Spleen (tissue), 7 donors: ENCODE measurements at regions not wholly inside any gene's neighbourhood (a gene's known extent, or its start where the extent isn't known, plus 50 kb on each side); places are given as distances from the start of the nearest gene placed in this dataset.

ENCODE experiments used
- POLR2AphosphoS5 ChIP-seq, 3 donors: sonication (generic); formaldehyde crosslinking; IDR thresholded peaks; one replicate each; pipeline ENCODE4 v1.5.1; 2017; ENCODE audit warnings: antibody characterized with exemption in 3 of 3
- TF ChIP-seq, protein P1 (sequence below), 11 experiments: fragments of 200-600 bp in 7 of 11; fragments of 450-650 bp in 4 of 11; sonication (generic) in 4 of 11; IDR thresholded peaks in 8 of 11; conservative IDR thresholded peaks in 3 of 11; 1 replicate in 7 of 11; 2 replicates in 4 of 11; pipeline versions ENCODE4 v1.4.0 to v1.8.0; 2016 to 2021; ENCODE audit warnings: antibody characterized with exemption in 11 of 11, inconsistent platforms in 4 of 11, mild to moderate bottlenecking in 1 of 11
- donor health status: DM: no; HTN: no; CAD: no; lungs with moderate emphysema.
- donor health status: DM: no; HTN: no; CAD: no.
- donor health status: DM: no; HTN: no; CAD: no.

DNA sequence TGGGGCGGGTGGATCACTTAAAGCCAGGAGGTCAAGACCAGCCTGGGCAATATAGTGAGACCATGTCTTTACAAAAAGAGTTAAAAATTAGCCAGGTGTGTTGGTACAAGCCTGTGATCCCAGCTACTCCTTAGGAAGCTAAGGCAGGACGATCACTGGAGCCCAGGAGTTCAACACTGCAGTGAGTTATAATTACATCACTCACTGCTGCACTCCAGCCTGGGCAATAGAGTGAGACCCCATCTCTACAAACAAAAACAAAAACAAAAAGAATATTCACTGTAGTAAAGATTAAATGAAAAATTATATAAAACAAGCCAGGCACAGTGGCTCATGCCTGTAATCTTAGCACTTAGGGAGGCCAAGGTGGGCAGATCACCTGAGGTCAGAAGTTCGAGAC is 1047.6 kb upstream of the AUTS2 start:
- no peak for TF ChIP-seq POLR2AphosphoS5 (IDR thresholded peaks at IDR 0.05)
- TF ChIP-seq, protein P1, sequence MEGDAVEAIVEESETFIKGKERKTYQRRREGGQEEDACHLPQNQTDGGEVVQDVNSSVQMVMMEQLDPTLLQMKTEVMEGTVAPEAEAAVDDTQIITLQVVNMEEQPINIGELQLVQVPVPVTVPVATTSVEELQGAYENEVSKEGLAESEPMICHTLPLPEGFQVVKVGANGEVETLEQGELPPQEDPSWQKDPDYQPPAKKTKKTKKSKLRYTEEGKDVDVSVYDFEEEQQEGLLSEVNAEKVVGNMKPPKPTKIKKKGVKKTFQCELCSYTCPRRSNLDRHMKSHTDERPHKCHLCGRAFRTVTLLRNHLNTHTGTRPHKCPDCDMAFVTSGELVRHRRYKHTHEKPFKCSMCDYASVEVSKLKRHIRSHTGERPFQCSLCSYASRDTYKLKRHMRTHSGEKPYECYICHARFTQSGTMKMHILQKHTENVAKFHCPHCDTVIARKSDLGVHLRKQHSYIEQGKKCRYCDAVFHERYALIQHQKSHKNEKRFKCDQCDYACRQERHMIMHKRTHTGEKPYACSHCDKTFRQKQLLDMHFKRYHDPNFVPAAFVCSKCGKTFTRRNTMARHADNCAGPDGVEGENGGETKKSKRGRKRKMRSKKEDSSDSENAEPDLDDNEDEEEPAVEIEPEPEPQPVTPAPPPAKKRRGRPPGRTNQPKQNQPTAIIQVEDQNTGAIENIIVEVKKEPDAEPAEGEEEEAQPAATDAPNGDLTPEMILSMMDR (IDR thresholded peaks at IDR 0.05 in 8 of 11, conservative IDR thresholded peaks at IDR 0.05 in 3 of 11): no peak
